H1 (cell line): ENCODE measurements at regions not wholly inside any gene's neighbourhood (a gene's known extent, or its start where the extent isn't known, plus 50 kb on each side); places are given as distances from the start of the nearest gene placed in this dataset.

Experiments
- CTCF ChIA-PET: fragments of 300-600 bp; sonication (Branson Sonifier 250); formaldehyde crosslinking; loops from one replicate; lab custom pipeline; 2021; ENCODE audit not compliant: partially characterized antibody; lab: Charles Lee
- POLR2A ChIA-PET: fragments of 300-600 bp; sonication (Branson Sonifier 250); formaldehyde crosslinking; loops from one replicate; lab custom pipeline; 2021; ENCODE audit warnings: inconsistent platforms; ENCODE audit not compliant: partially characterized antibody; lab: Charles Lee
- DNase-seq, 2 experiments: peaks; one replicate each; pipeline versions ENCODE4 v3.0.0 to v3.0.0-alpha.2; 2010 to 2022; ENCODE audit warnings: low spot score in 2 of 2, low read depth in 1 of 2, mixed read lengths in 1 of 2
- FAIRE-seq: peaks from 2 replicates; lab custom pipeline; 2011; peaks lifted over from hg19 to GRCh38; lab: Jason Lieb, UNC
- H2AFZ ChIP-seq: 2 replicates; pipeline ENCODE4 v1.8.1; 2012; ENCODE audit warnings: low read length, inconsistent platforms
- H2AK5ac ChIP-seq: 2 replicates; pipeline ENCODE4 v1.6.1; 2013; ENCODE audit warnings: low read depth, low read length
- H2BK120ac ChIP-seq: replicated peaks from 2 replicates; pipeline ENCODE3; 2013; ENCODE audit warnings: low read depth, low read length, inconsistent platforms
- H2BK12ac ChIP-seq: 2 replicates; pipeline ENCODE4 v1.6.1; 2013; ENCODE audit warnings: low read depth, low read length
- H2BK15ac ChIP-seq: 2 replicates; pipeline ENCODE4 v1.6.1; 2013; ENCODE audit warnings: low read length
- H2BK20ac ChIP-seq: 2 replicates; pipeline ENCODE4 v1.6.1; 2013; ENCODE audit warnings: low read length
- H2BK5ac ChIP-seq: 2 replicates; pipeline ENCODE4 v1.6.1; 2013; ENCODE audit warnings: low read depth, low read length
- H3K14ac ChIP-seq: 2 replicates; pipeline ENCODE4 v1.6.1; 2013; ENCODE audit warnings: inconsistent platforms; ENCODE audit not compliant: insufficient read length
- H3K18ac ChIP-seq: 2 replicates; pipeline ENCODE4 v1.6.1; 2013; ENCODE audit warnings: low read length; ENCODE audit errors: extremely low read depth
- H3K23ac ChIP-seq: 2 replicates; pipeline ENCODE4 v1.6.1; 2013; ENCODE audit warnings: inconsistent platforms; ENCODE audit not compliant: insufficient read length
- H3K23me2 ChIP-seq: 2 replicates; pipeline ENCODE4 v1.6.1; 2013; ENCODE audit warnings: low read depth, low read length
- H3K27ac ChIP-seq: 2 replicates; pipeline ENCODE4 v1.6.1; 2011; ENCODE audit warnings: low read depth, low read length, inconsistent platforms
- H3K27me3 ChIP-seq, 4 experiments: replicated peaks in 1 of 4; 1 replicate in 1 of 4; 2 replicates in 3 of 4; pipeline versions ENCODE4 v1.6.1 to v1.8.1; 2011 to 2013; ENCODE audit warnings: low read length in 3 of 4, mild to moderate bottlenecking in 3 of 4, inconsistent platforms in 2 of 4, mixed read lengths in 2 of 4, moderate library complexity in 1 of 4; ENCODE audit not compliant: control insufficient read depth in 3 of 4, insufficient read depth in 3 of 4; ENCODE audit errors: extremely low read depth in 1 of 4
- H3K36me3 ChIP-seq, 4 experiments: 2 replicates each; pipeline versions ENCODE4 v1.6.1 to v1.8.1; 2011 to 2013; ENCODE audit warnings: mild to moderate bottlenecking in 4 of 4, low read length in 3 of 4, moderate library complexity in 2 of 4, control low read depth in 1 of 4, inconsistent platforms in 1 of 4; ENCODE audit not compliant: insufficient read depth in 4 of 4, control insufficient read depth in 2 of 4
- H3K4ac ChIP-seq: replicated peaks from 2 replicates; pipeline ENCODE3; 2013; ENCODE audit warnings: low read length, low read depth, mixed read lengths, inconsistent platforms; ENCODE audit not compliant: insufficient read length
- H3K4me1 ChIP-seq, 4 experiments: replicated peaks in 1 of 4; 1 replicate in 1 of 4; 2 replicates in 3 of 4; pipeline versions ENCODE4 v1.6.1 to v1.8.1; 2011 to 2013; ENCODE audit warnings: low read length in 3 of 4, inconsistent platforms in 2 of 4, mixed read lengths in 1 of 4; ENCODE audit not compliant: insufficient read depth in 4 of 4, control insufficient read depth in 3 of 4
- H3K4me2 ChIP-seq, 2 experiments: 2 replicates each; pipeline versions ENCODE4 v1.6.1 to v1.8.1; 2011 to 2013; ENCODE audit warnings: low read depth in 2 of 2, low read length in 2 of 2, control low read depth in 1 of 2, inconsistent platforms in 1 of 2, mild to moderate bottlenecking in 1 of 2; ENCODE audit not compliant: insufficient read depth in 1 of 2
- H3K4me3 ChIP-seq, 4 experiments: fragments of 200-600, 300-600 bp in 1 of 4; sonication (generic), shearing (Covaris generic), sonication (Bioruptor Twin) in 1 of 4; 2 replicates each; pipeline versions ENCODE4 v1.5.1 to v1.8.1; 2011 to 2016; ENCODE audit warnings: low read length in 4 of 4, low read depth in 3 of 4, control low read depth in 2 of 4, inconsistent platforms in 2 of 4, mild to moderate bottlenecking in 2 of 4, mixed read lengths in 1 of 4, moderate library complexity in 1 of 4; ENCODE audit not compliant: insufficient read depth in 2 of 4; ENCODE audit errors: extremely low read depth in 1 of 4
- H3K56ac ChIP-seq: replicated peaks from 2 replicates; pipeline ENCODE3; 2013; ENCODE audit warnings: low read depth, mild to moderate bottlenecking, mixed read lengths, low read length, inconsistent platforms; ENCODE audit not compliant: insufficient read length
- H3K79me1 ChIP-seq: 2 replicates; pipeline ENCODE4 v1.6.1; 2013; ENCODE audit warnings: low read depth, low read length, control low read depth
- H3K79me2 ChIP-seq, 2 experiments: 2 replicates each; pipeline versions ENCODE4 v1.6.1 to v1.8.1; 2012 to 2013; ENCODE audit warnings: low read length in 2 of 2, mild to moderate bottlenecking in 2 of 2, inconsistent platforms in 1 of 2; ENCODE audit not compliant: insufficient read depth in 2 of 2, control insufficient read depth in 1 of 2
- H3K9ac ChIP-seq, 4 experiments: replicated peaks in 1 of 4; 1 replicate in 1 of 4; 2 replicates in 3 of 4; pipeline versions ENCODE4 v1.6.1 to v1.8.1; 2011 to 2013; ENCODE audit warnings: low read depth in 3 of 4, low read length in 3 of 4, control low read depth in 2 of 4, mild to moderate bottlenecking in 2 of 4, moderate library complexity in 2 of 4, inconsistent platforms in 1 of 4; ENCODE audit errors: extremely low read depth in 1 of 4
- H3K9me3 ChIP-seq, 2 experiments: 2 replicates each; pipeline versions ENCODE4 v1.6.1 to v1.8.1; 2012 to 2013; ENCODE audit warnings: mild to moderate bottlenecking in 2 of 2, moderate library complexity in 2 of 2, control low read depth in 1 of 2, inconsistent platforms in 1 of 2, low read depth in 1 of 2, low read length in 1 of 2, mixed read lengths in 1 of 2; ENCODE audit not compliant: insufficient read depth in 2 of 2
- H4K20me1 ChIP-seq, 2 experiments: replicated peaks in 1 of 2; 2 replicates each; pipeline versions ENCODE3 to v1.8.1; 2011 to 2013; ENCODE audit warnings: inconsistent platforms in 2 of 2, low read length in 2 of 2, mild to moderate bottlenecking in 1 of 2; ENCODE audit not compliant: insufficient read depth in 2 of 2, control insufficient read depth in 1 of 2
- H4K5ac ChIP-seq: 2 replicates; pipeline ENCODE4 v1.6.1; 2013; ENCODE audit warnings: low read length, low read depth, mixed read lengths, inconsistent platforms; ENCODE audit not compliant: insufficient read length
- H4K8ac ChIP-seq: 2 replicates; pipeline ENCODE4 v1.8.0; 2013; ENCODE audit warnings: mild to moderate bottlenecking, moderate library complexity, low read length, inconsistent platforms; ENCODE audit not compliant: insufficient read depth; ENCODE audit errors: extremely low read depth
- H4K91ac ChIP-seq: replicated peaks from 2 replicates; pipeline ENCODE3; 2013; ENCODE audit warnings: low read length, mixed read lengths, inconsistent platforms; ENCODE audit not compliant: insufficient read length
- CEBPB ChIP-seq: IDR thresholded peaks from 2 replicates; pipeline ENCODE4 v1.6.1; 2012; ENCODE audit warnings: low read depth, low read length
- HDAC6 ChIP-seq: IDR thresholded peaks from one replicate; pipeline ENCODE4 v1.7.1; 2012; ENCODE audit warnings: low read depth, mild to moderate bottlenecking, inconsistent platforms, low read length, moderate library complexity
- YY1 ChIP-seq: IDR thresholded peaks from 2 replicates; pipeline ENCODE4 v1.6.1; 2011; ENCODE audit warnings: low read depth, mild to moderate bottlenecking, low read length
- WGBS, 2 experiments: shearing (Covaris generic) in 1 of 2; methylation state at CpG; one replicate each; pipeline versions ENCODE4 v1.1.6 to v1.1.7; 2013 to 2015; ENCODE audit warnings: low lambda C conversion rate in 2 of 2, mixed read lengths in 2 of 2, inconsistent platforms in 1 of 2, low coverage in 1 of 2, missing lambda C conversion rate in 1 of 2; ENCODE audit not compliant: insufficient replicate concordance in 2 of 2, insufficient coverage in 1 of 2, insufficient read length in 1 of 2; ENCODE audit errors: extremely low coverage in 1 of 2, missing lambda C conversion rate in 1 of 2; 5-methylcytosine and 5-hydroxymethylcytosine counted together

DNA sequence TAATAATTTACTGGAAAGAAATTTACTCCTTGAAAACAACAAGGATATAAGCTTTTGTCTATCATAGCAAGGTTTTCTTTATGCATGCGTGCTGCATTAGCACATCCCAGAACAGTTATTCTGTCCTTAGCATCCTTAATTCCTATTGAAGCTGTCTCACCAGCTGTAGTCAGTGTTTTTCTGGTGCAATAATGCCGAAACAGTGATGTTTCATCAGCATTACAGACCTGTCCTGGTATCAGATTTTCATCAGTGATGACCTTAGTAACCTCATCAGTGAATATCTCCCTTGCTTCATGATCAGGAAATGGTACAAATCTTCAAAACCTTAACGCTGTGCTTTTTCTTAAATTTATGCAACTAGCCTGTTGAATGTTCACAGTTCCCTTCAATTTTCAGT, 264.7 kb upstream of the STARD13 start:
- Histone ChIP-seq H3K14ac (no peak overlapping the region), H2AFZ (no peak overlapping the region), H3K79me2 (no peaks in the 10 kb centered on the region), H3K4ac (no peak overlapping the region), H2BK5ac (no peak overlapping the region), H3K4me3 (no peak overlapping the region), H3K27ac (no peak overlapping the region), H3K27me3 (no peaks in the 10 kb centered on the region), H3K4me2 (no peak overlapping the region), H3K23me2 (0 out of 2 replicates have a peak, but pooled peaks cover 3% of the 10 kb centered on the region), H3K4me1 (peaks cover 0 to 3% (median 0%) of the 10 kb centered on the region in 4 experiments; a peak in 2 of 7 replicates), H3K9me3 (no peaks in the 10 kb centered on the region), H4K91ac (no peak overlapping the region), H4K8ac (no peak overlapping the region), H2BK15ac (no peak overlapping the region), H2BK120ac (no peak overlapping the region), H2AK5ac (no peak overlapping the region), H2BK12ac (no peak overlapping the region), H3K23ac (no peak overlapping the region), H2BK20ac (no peak overlapping the region), H3K9ac (no peak overlapping the region), H4K20me1 (no peaks in the 10 kb centered on the region), H3K56ac (no peak overlapping the region), H3K79me1 (no peaks in the 10 kb centered on the region), H4K5ac (no peak overlapping the region), H3K18ac (no peak overlapping the region), H3K36me3 (no peaks in the 10 kb centered on the region)
- 94% methylated on average over 3 of the region's 3 CpGs; no CpG with 5 or more reads in 1 of the 2 experiments for WGBS, 2 experiments
- POLR2A ChIA-PET: no interaction called here
- TF ChIP-seq CEBPB: no peak
- TF ChIP-seq HDAC6: no peak
- TF ChIP-seq YY1: no peak
- DNase-seq (no peak), FAIRE-seq (no peak)
- CTCF ChIA-PET: no interaction called here
